Retinal pigment epithelial cell (primary cell): ENCODE measurements at regions not wholly inside any gene's neighbourhood (a gene's known extent, or its start where the extent isn't known, plus 50 kb on each side); places are given as distances from the start of the nearest gene placed in this dataset.

Experiments used
- DNase-seq: peaks from one replicate; pipeline ENCODE4 v3.0.0-alpha.2; 2010; ENCODE audit warnings: low read depth
- H3K4me3 ChIP-seq: 2 replicates; pipeline ENCODE4 v1.5.1; 2011; ENCODE audit warnings: mild to moderate bottlenecking, low read length, control low read depth, moderate library complexity
- CTCF ChIP-seq: conservative IDR thresholded peaks from 2 replicates; pipeline ENCODE4 v1.5.1; 2011; ENCODE audit warnings: low read depth, low read length, control low read depth, inconsistent platforms

- DNase-seq, result no peak
- H3K4me3 ChIP-seq, result peak overlapping the region; percentile 56
- no peak for TF ChIP-seq CTCF
Observed at GRCh38 chr6:26286168-26286877, 78.7 kb upstream of the BTN3A2 start.

- TF ChIP-seq CTCF, result no peak
- H3K4me3 ChIP-seq, result no peak overlapping the region
- DNase-seq, result no peak
Observed at GRCh38 chr6:26288155-26288554, 76.8 kb upstream of the BTN3A2 start.

GRCh38 chr6:26290941-26291340 is 74.1 kb upstream of the BTN3A2 start:
- no peak for TF ChIP-seq CTCF
- no peak for DNase-seq
- no peak overlapping the region for H3K4me3 ChIP-seq

GRCh38 chr6:26292709-26293108 is 72.3 kb upstream of the BTN3A2 start:
- no peak overlapping the region for H3K4me3 ChIP-seq
- no peak for TF ChIP-seq CTCF
- DNase-seq, result no peak

- no peak for TF ChIP-seq CTCF
- no peak for DNase-seq
- no peak overlapping the region for H3K4me3 ChIP-seq
Observed at GRCh38 chr6:26294302-26294701, 70.7 kb upstream of the BTN3A2 start.

GRCh38 chr6:26295691-26296555 is 69.1 kb upstream of the BTN3A2 start:
- peak; percentile 81 for DNase-seq
- H3K4me3 ChIP-seq, result no peak overlapping the region
- TF ChIP-seq CTCF, result no peak

- H3K4me3 ChIP-seq, result no peak overlapping the region
- no peak for DNase-seq
- TF ChIP-seq CTCF, result no peak
Observed at GRCh38 chr6:26296556-26296856, 68.5 kb upstream of the BTN3A2 start.
